IgD-negative memory B cell (primary cell): ENCODE measurements at regions not wholly inside any gene's neighbourhood (a gene's known extent, or its start where the extent isn't known, plus 50 kb on each side); places are given as distances from the start of the nearest gene placed in this dataset.
A peak's percentile ranks its signal among the peaks of the same experiment; 100 is the strongest.
"Not testable (repeated sequence)": the region's sequence is repeated elsewhere in the genome, so short reads cannot be mapped to it uniquely, and the experiment has no call there.

Experiments
- H3K27ac Mint-ChIP-seq, 3 donors: one replicate each; pipeline ENCODE4 v1.8.0; 2020 to 2022; ENCODE audit warnings: mild to moderate bottlenecking in 3 of 3, mixed read lengths in 3 of 3, moderate library complexity in 1 of 3
- H3K27me3 Mint-ChIP-seq: one replicate; pipeline ENCODE4 v1.8.0; 2021; ENCODE audit warnings: mixed read lengths
- H3K36me3 Mint-ChIP-seq: one replicate; pipeline ENCODE4 v1.8.0; 2020; ENCODE audit warnings: mild to moderate bottlenecking, mixed read lengths
- H3K4me1 Mint-ChIP-seq, 3 donors: one replicate each; pipeline ENCODE4 v1.8.0; 2020 to 2022; ENCODE audit warnings: mixed read lengths in 3 of 3, mild to moderate bottlenecking in 1 of 3
- H3K4me3 Mint-ChIP-seq, 4 donors: one replicate each; pipeline ENCODE4 v1.8.0; 2020 to 2022; ENCODE audit warnings: mild to moderate bottlenecking in 4 of 4, mixed read lengths in 4 of 4, moderate library complexity in 3 of 4
- H3K9me3 Mint-ChIP-seq, 3 donors: one replicate each; pipeline ENCODE4 v1.8.0; 2020 to 2021; ENCODE audit warnings: mixed read lengths in 3 of 3, mild to moderate bottlenecking in 1 of 3

DNA sequence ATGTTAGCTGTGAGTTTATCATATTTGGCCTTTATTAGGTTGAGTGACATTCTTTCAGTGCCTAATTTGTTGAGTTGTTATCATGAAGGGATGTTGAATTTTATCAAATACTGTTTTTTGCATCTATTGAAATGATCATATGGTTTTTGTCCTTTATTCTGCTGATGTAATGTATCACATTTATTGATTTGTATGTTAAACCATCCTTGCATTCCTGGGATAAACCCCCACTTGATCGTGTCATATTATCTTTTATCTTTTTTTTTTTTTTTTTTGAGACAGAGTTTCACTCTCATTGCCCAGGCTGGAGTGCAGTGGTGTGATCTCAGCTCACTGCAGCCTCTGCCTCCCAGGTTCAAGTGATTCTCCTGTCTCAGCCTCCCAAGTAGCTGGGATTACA lies 51.9 kb upstream of the MFGE8 start:
- H3K4me1 Mint-ChIP-seq, H3K4me3 Mint-ChIP-seq, H3K36me3 Mint-ChIP-seq, H3K27ac Mint-ChIP-seq, H3K27me3 Mint-ChIP-seq: not testable (repeated sequence)
- H3K9me3 Mint-ChIP-seq = peaks cover 10 to 23% (median 20%) of the 10 kb centered on the region in 3 donors

DNA sequence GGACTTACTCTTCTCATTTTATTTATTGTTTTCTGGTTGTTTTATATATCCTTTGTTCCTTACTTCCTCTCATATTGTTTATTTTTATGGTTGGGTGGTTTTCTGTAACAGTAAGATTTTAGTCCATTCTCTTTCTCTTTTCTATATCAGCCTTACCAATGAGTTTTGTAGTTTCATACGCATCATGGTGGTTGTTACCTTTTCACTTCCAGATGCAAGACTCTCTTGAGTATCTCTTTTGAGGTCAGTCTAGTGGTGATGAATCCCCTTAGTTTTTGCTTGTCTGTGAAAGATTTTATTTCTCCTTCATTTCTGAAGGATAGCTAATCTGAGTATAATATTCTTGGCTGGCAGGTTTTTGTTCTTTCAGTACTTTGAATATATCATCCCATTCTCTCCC lies 57.1 kb upstream of the MFGE8 start:
- no peak overlapping the region for H3K27ac Mint-ChIP-seq
- H3K4me3 Mint-ChIP-seq = no peak overlapping the region
- no peaks in the 10 kb centered on the region for H3K4me1 Mint-ChIP-seq
- peaks cover 7 to 19% (median 18%) of the 10 kb centered on the region in 3 donors for H3K9me3 Mint-ChIP-seq
- peaks cover 1% of the 10 kb centered on the region for H3K36me3 Mint-ChIP-seq
- H3K27me3 Mint-ChIP-seq = peaks cover 6% of the 10 kb centered on the region

DNA sequence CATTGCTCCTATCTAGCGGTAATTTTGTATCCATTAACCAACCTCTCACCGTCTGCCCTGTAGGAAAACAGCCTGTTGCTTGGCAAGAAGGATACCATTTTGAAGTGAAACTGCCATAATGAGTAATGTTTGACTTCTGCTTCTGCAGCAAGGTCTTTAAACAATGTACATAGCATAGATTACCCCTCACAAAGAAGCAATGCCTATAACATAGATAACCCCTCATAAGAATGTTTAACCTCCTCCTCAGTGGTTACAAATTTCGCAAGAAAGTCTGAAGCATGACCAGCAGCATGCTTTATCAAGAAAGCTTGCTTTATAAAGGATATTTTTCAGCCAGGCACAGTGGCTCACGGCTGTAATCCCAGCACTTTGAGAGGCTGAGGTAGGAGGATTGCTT lies 61.2 kb upstream of the MFGE8 start:
- Mint-ChIP-seq H3K4me3 (no peak overlapping the region), H3K36me3 (no peaks in the 10 kb centered on the region), H3K27ac (peak overlapping the region in 1 of 3 donors; percentile 6), H3K9me3 (peaks cover 10 to 14% (median 11%) of the 10 kb centered on the region in 3 donors), H3K4me1 (peaks cover 0 to 1% (median 0%) of the 10 kb centered on the region in 3 donors), H3K27me3 (peaks cover 10% of the 10 kb centered on the region)

DNA sequence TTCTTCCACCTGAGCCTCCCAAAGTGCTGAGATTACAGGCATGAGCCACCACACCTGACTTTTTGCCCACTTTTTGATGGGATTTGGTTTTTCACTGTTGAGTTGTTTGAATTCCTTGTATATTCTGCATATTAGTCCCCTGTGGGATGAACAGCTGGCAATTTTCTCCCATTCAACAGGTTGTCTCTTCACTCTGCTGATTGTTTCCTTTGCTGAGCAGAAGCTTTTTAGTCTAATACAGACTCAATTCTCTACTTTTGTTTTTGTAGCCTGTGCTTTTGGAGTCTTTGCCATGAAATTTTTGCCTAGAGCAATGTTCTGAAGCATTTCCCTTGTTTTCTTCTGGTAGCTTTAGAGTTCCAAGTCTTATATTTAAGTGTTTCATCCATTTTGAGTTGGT lies 62.7 kb upstream of the MFGE8 start:
- H3K36me3 Mint-ChIP-seq = no peaks in the 10 kb centered on the region

DNA sequence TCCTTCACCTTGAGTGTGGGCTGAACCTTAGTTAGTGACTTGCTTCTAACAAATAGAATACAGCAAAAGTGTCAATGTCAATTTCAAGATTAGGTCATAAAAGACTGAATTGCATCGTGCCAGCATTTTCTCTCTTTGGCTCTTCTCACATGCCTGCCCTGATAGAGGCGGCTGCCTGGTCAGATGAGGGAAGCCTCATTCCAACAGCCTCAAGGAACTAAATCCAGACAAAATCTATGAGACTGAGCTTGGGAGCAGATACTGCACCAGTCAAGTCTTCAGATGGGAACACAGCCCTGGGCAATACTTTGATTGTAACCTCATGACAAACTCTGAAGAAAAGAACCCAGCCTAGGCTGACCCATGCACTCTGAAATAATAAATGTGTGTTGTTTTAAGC lies 63.5 kb upstream of the MFGE8 start:
- H3K27me3 Mint-ChIP-seq = peaks cover 10% of the 10 kb centered on the region
- peaks cover 0 to 6% (median 2%) of the 10 kb centered on the region in 3 donors for H3K9me3 Mint-ChIP-seq
- no peaks in the 10 kb centered on the region for H3K36me3 Mint-ChIP-seq
- H3K4me1 Mint-ChIP-seq = peaks cover 0 to 1% (median 0%) of the 10 kb centered on the region in 3 donors
- H3K27ac Mint-ChIP-seq = no peak overlapping the region
- H3K4me3 Mint-ChIP-seq = no peak overlapping the region

More for the DNA sequence above, 62.7 kb upstream of the MFGE8 start:
- no peak overlapping the region for H3K27ac Mint-ChIP-seq
- H3K4me3 Mint-ChIP-seq = no peak overlapping the region
- peaks cover 0 to 1% (median 0%) of the 10 kb centered on the region in 3 donors for H3K4me1 Mint-ChIP-seq
- peaks cover 0 to 8% (median 6%) of the 10 kb centered on the region in 3 donors for H3K9me3 Mint-ChIP-seq
- peaks cover 10% of the 10 kb centered on the region for H3K27me3 Mint-ChIP-seq

DNA sequence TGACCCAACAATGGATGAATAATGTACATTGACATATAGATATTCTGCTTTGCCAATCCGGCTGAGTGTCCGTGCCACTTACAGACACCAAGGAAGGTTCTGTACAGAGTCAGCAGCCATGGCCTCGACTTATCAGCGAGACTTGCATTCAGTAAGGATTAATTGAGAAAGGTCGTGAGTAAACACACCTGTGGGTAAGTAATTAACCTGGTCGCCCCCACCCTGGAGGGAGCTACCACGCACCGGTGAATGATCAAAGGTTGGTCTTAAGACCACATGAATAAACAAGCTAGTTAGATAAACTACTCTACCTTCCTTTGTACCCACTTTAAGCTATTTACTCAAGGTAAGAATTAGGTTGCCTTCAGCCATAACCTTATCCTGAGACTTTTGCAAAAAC lies 66.5 kb upstream of the MFGE8 start:
- Mint-ChIP-seq H3K4me1 (peaks cover 3 to 5% (median 3%) of the 10 kb centered on the region in 3 donors), H3K9me3 (peaks cover 0 to 6% (median 2%) of the 10 kb centered on the region in 3 donors), H3K4me3 (no peak overlapping the region), H3K27ac (no peak overlapping the region), H3K36me3 (no peaks in the 10 kb centered on the region), H3K27me3 (peaks cover 6% of the 10 kb centered on the region)

DNA sequence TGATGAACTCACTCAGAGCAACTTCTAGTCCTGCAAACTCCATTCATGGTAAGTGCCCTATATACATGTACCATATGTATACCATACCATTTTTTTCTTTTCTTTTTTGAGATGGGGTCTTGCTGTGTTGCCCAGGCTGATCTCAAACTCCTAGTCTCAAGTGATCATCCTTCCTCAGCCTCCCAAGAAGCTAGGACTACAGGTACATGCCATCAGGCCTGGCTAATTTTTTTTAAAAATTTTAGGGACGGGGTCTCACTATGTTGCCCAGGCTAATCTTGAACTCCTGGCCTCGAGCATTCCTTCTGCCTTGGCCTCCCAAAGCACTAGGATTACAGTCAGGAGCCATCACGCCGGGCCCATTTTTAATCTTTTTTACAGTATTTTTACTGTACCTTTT lies 67.3 kb upstream of the MFGE8 start:
- Mint-ChIP-seq H3K36me3 (no peaks in the 10 kb centered on the region), H3K27me3 (peaks cover 6% of the 10 kb centered on the region), H3K27ac (no peak overlapping the region), H3K9me3 (peaks cover 0 to 5% (median 2%) of the 10 kb centered on the region in 3 donors), H3K4me1 (peaks cover 3 to 5% (median 3%) of the 10 kb centered on the region in 3 donors), H3K4me3 (no peak overlapping the region)

DNA sequence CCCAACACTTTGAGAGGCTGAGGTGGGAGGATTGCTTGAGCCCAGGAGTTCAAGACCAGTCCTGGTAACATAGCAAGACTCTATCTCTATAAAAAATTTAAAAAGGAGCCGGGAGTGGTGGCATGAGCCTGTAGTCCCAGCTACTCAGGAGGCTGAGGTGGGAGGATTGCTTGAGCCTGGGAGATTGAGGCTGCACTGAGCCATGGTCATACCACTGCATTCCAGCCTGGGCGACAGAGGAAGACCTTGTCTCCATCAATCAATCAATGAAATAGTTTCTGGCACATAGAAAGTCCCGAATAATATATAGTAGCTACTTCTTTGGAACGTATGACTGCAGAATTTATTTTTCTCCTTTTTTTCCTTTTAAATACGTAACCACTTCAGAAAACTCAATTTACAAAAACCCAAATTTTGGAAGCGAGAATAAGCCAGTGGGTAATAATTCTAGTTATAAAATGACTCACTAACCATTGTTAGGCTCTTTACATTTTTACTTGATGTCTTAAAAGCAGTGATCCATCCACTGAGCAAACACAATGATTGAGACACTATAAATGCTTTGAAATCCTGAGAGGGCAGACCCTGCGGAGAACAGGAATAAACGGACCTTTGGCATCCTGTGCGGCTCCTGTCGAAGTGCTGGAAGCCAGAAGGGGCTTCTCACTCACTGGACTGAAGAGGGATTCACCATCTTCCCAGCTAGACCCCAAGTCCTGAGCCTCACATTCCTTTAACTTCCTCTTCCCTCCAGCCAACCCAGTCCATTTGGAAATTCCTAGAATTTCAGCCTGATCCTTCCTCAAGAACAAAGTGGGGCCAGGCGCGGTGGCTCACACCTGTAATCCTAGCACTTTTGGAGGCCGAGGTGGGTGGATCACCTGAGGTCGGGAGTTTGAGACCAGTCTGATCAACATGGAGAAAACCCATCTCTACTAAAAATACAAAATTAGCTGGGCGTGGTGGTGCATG lies 68.4 kb upstream of the MFGE8 start:
- peaks cover 0 to 4% (median 2%) of the 10 kb centered on the region in 3 donors for H3K9me3 Mint-ChIP-seq
- H3K27me3 Mint-ChIP-seq = peaks cover 3% of the 10 kb centered on the region
- H3K36me3 Mint-ChIP-seq = no peaks in the 10 kb centered on the region
- H3K4me3 Mint-ChIP-seq = no peak overlapping the region
- no peak overlapping the region for H3K27ac Mint-ChIP-seq
- peaks cover 1 to 5% (median 3%) of the 10 kb centered on the region in 3 donors for H3K4me1 Mint-ChIP-seq

DNA sequence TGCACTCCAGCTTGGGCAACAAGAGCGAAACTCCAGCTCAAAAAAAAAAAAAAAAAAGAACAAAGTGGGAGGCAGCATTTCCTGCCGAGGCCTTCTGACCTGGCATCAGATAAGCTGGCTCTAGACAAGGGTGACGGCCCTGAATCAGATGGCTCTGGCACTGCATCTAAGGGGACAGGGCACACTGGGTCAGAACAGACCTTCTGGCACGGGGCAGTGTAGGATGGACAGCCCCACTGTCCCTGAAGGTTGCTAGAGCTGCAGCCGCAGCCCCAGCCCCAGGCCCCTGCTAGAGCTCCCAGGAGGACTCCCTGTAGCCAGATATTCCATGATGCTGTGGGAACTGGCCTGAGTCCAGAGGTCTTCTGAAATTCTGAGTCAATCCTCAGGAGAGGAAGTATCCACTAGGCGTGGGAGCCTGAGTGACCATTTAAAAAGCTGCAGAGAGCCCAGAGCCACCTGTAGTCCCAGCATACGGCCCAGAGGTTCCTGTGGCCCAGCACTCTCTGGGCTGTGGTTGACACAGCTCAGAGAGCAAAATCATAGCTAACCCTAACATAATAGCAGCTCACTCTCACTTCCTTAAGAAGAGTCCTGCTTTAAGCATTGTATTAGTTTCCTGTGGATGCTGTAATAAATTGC lies 69.2 kb upstream of the MFGE8 start:
- no peaks in the 10 kb centered on the region for H3K9me3 Mint-ChIP-seq

DNA sequence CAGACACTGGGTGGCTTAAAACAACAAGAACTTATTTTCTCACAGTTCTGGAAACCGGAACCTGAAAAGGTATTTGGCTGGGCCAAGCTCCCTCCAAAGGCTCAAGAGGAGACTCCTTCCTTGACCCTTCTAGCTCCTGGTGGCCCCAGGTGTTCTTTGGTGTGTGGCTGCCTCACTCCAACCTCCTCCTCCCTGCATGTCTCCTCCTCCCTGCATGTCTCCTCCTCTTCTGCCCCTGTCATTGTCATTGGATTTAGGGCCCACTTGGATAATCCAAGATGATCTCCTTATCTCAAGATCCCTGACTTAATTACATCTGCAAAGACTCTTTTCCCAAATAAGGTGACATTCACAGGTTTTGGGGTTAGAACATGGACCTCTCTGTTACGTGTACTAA lies 69.8 kb upstream of the MFGE8 start:
- H3K36me3 Mint-ChIP-seq = no peaks in the 10 kb centered on the region
- peaks cover 1 to 5% (median 3%) of the 10 kb centered on the region in 3 donors for H3K4me1 Mint-ChIP-seq
- peaks cover 2% of the 10 kb centered on the region for H3K27me3 Mint-ChIP-seq
- no peak overlapping the region for H3K4me3 Mint-ChIP-seq
- no peak overlapping the region for H3K27ac Mint-ChIP-seq
- no peaks in the 10 kb centered on the region for H3K9me3 Mint-ChIP-seq

More for the DNA sequence above, 69.2 kb upstream of the MFGE8 start:
- Mint-ChIP-seq H3K27ac (no peak overlapping the region), H3K4me3 (no peak overlapping the region), H3K27me3 (peaks cover 2% of the 10 kb centered on the region), H3K4me1 (peaks cover 1 to 5% (median 3%) of the 10 kb centered on the region in 3 donors), H3K36me3 (no peaks in the 10 kb centered on the region)

DNA sequence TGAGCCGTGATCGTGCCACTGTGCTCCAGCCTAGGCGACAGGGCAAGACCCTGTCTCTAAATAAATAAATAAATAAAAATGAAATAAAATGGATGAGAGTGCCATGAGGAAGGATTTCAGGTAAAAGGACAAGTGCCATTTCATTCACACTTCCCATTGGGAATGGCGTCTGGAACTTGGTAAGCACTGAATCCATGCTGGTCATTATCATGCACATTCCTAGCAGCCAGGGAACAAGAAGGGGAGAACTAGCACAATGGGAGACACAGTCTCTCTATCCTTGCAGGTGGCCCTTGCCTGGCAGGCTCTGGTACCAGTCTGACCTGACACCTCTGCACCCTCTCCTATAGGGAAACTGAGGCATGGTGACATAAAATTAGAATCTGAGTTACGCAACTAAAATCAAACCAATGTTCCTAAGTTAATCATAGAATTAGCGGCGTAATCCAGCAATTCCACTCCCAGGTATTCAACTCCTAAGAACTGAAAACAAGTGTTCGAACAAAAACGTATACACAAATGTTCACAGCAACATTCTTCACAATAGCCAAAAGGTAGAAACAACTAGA lies 70.8 kb upstream of the MFGE8 start:
- H3K36me3 Mint-ChIP-seq = no peaks in the 10 kb centered on the region
- H3K27me3 Mint-ChIP-seq = peaks cover 2% of the 10 kb centered on the region
- H3K4me1 Mint-ChIP-seq = peaks cover 1 to 5% (median 3%) of the 10 kb centered on the region in 3 donors
- H3K4me3 Mint-ChIP-seq = no peak overlapping the region
- H3K9me3 Mint-ChIP-seq = no peaks in the 10 kb centered on the region
- no peak overlapping the region for H3K27ac Mint-ChIP-seq

DNA sequence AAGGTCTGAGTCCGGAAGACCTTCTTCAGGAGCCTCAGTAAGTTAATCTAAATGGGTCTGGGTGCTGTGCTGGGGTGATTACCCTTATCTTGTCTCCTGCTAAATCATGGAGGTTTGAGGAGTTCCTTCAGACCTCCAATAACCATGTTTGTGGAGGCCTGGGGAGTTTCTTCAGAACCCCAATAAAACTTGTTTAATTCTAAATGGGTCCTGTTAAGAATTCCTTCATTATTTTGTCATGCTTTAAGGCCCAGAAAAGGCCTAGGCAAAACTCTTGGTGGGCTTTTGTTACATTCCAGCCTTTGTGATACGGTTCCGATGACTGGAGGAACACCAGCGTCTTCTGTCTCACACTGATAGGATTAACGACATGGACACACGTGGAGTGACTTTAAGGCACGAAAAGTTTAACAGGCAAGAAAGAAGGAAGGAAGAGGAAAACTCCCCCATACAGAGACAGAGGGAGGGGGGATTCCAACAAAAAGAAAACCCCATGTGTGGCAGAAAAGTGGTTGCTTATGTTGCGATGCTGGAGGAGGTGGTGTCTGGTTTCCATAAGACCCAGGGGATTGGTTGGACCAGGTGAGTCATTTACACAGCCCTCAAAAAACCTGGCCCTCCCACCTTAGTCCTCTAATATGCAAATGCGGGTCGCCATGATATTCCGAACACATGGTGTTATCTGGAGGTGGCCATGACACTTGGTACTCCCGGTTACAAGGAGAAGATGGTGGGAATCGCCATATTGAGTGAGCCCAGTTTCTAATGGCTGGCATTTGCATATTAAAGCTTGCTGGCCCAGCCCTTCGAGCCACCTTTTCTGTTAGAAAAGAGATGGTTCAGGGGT lies 72.6 kb upstream of the MFGE8 start:
- Mint-ChIP-seq H3K36me3 (no peaks in the 10 kb centered on the region), H3K27ac (peak overlapping the region in 1 of 3 donors; percentile 86), H3K9me3 (no peaks in the 10 kb centered on the region), H3K4me1 (peaks cover 1 to 5% (median 3%) of the 10 kb centered on the region in 3 donors), H3K27me3 (peaks cover 5% of the 10 kb centered on the region), H3K4me3 (no peak overlapping the region)

DNA sequence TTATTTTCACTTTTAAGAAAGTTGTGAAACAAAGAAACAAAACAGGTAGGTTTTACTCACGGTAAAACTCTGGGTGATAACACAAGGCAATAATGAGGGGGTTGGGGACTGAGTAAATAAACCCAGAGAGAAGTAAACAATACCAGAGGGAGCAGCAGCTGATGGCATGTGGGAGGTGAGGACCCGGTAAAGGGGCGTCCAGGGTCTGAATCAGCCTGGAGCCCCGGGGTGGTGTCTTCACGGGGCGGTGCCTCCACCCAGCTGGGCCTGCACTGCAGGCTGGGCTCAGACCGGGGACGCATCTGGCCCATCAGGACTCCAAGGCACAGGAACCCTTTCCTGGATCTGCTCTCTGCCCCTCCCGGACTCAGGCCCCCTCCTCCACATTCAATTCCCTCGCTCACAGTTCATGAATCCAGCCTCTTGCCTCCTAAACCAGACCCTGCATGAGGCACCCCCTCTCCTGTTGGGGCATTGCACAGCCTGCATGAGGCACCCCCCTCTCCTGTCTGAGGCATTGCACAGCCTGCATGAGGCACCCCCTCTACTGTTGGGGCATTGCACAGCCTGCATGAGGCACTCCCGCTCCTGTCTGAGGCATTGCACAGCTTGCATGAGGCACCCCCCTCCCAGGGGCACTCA lies 73.9 kb upstream of the MFGE8 start:
- Mint-ChIP-seq H3K27me3 (peaks cover 8% of the 10 kb centered on the region), H3K4me1 (peaks cover 1 to 5% (median 3%) of the 10 kb centered on the region in 3 donors), H3K4me3 (no peak overlapping the region), H3K36me3 (no peaks in the 10 kb centered on the region), H3K27ac (no peak overlapping the region), H3K9me3 (no peaks in the 10 kb centered on the region)

DNA sequence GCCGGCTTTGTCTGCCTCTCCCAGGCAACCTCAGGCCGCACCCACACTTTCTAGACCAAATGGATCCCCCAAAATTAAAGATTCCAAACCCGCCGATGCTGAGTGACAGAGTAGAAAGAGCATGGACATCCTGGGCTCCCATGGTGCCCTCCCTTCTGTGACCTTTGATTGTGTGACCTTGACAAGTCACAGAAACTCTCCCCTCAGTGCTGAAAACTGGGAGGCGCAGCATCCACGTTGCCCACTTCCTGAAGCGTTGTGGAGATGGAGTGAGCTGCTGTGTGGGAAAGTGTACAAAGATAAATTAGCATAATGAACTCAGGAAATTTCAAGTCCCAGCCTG lies 74.4 kb upstream of the MFGE8 start:
- Mint-ChIP-seq H3K36me3 (no peaks in the 10 kb centered on the region), H3K9me3 (no peaks in the 10 kb centered on the region), H3K4me3 (no peak overlapping the region), H3K27ac (no peak overlapping the region), H3K27me3 (peaks cover 8% of the 10 kb centered on the region), H3K4me1 (peaks cover 1 to 5% (median 3%) of the 10 kb centered on the region in 3 donors)
